ENCODE measurements at regions not wholly inside any gene's neighbourhood (a gene's known extent, or its start where the extent isn't known, plus 50 kb on each side); places are given as distances from the start of the nearest gene placed in this dataset.
"Not testable (repeated sequence)": the region's sequence is repeated elsewhere in the genome, so short reads cannot be mapped to it uniquely, and the experiment has no call there.

DNA sequence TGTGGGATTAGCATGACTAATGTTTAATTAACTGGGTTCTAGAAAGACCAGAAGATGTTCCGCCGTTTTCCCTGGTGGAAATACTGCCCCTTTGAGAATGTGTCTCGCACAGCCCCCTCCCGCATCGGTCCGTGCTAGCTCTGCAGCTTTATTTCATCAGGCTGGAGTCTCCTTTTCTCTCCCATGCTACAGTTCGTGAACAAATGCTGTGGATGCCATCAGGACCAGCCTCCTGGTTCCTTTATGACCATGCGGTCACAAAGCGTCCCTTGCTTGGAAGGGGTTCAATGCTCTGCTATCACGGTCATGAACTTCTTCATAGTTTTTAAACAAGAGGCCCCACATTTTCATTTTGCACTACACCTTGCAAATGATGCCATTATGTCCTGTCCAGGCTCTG, 157.7 kb upstream of the TMEM132C start:
- DNase-seq (ENCODE audit: low read depth in 2 of 2) = no peak

DNA sequence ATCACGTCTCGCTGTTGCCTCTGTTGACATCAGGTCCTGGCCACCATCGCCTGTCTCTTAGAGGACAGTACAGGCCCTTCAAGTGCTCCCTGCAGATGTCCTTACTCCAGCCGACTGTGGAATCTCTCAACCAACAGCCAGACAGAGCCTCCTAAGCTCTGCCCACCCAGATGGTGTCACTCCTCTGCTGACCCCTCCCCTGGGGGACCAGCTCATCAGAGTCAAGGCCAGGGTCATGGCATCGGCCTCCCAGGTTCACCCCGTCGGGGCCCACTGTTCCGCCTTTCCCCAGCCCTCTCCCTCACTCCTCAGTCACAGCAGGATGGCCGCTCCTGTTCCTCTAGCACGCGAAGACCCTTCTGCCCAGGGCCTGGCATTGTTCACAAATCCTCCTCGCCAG, 157.3 kb upstream of the TMEM132C start:
- no peak for DNase-seq (ENCODE audit: low read depth in 2 of 2)

DNA sequence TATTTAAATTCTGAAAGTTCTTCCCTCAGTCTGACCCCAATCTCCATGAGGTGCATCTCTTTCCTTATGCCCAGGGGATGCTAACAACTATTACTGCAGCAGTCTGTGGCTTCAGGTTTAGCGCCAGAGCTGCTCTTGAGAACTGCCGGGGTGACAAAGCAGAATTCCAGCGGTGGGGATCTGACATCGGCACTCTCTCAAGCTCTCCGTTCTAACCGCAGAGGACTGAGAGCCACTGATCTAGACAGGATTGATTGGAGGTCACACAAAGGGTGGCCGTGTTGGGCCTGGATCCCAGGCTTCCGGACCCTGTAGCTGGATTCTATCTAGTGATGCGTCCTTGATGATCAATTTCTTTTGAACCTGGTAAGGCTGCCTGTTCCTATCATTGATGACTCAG, 155.6 kb upstream of the TMEM132C start:
- DNase-seq (ENCODE audit: low read depth in 2 of 2) = no peak

DNA sequence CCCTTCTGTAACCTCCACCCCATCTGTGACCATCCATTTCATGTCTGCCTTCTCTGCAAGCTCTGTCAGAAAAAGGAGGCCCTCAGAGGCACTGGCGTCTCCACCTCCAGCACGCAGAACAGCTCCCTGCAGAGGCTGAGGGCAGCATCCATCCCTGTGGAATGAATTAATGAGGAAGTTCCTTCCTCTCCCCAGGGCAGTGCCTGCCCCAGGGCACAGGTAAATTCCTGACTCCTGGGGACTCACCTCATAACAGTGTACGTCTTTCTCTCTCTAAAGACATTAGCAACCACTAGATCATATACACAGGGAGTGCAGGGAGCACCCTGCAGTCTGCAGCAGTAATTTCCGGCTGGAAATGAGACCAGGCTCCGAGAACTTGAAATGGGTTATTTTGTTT, 155.0 kb upstream of the TMEM132C start:
- no peak for DNase-seq (ENCODE audit: low read depth in 2 of 2)

DNA sequence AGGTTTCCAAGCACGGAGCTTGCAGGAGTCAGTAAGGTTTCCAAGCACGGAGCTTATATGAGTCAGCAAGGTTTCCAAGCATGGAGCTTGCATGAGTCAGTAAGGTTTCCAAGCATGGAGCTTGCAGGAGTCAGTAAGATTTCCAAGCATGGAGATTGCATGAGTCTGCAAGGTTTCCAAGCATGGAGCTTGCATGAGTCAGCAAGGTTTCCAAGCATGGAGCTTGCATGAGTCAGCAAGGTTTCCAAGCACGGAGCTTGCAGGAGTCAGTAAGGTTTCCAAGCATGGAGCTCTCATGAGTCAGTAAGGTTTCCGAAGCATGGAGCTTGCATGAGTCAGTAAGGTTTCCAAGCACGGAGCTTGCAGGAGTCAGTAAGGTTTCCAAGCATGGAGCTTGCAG, 153.7 kb upstream of the TMEM132C start:
- not testable (repeated sequence) for DNase-seq (ENCODE audit: low read depth in 2 of 2)

DNA sequence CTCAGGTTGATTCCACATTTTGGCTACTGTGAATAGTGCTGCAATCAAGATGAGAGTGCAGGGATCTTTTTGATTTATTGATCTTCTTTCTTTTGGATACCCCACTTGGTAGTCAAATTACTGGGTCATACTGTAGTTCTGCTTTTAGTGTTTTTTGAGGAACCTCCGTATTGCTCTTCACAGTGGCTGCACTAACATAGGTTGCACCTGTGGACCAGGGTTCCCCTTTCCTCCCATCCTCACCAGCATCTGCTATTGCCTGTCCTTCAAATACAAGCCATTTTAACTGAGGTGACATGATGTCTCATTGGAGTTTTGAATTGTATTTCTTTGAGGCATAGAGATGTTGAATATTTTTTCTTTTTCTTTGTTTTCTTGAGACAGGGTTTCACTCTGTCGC, 152.5 kb upstream of the TMEM132C start:
- no peak for DNase-seq (ENCODE audit: low read depth in 2 of 2)

DNA sequence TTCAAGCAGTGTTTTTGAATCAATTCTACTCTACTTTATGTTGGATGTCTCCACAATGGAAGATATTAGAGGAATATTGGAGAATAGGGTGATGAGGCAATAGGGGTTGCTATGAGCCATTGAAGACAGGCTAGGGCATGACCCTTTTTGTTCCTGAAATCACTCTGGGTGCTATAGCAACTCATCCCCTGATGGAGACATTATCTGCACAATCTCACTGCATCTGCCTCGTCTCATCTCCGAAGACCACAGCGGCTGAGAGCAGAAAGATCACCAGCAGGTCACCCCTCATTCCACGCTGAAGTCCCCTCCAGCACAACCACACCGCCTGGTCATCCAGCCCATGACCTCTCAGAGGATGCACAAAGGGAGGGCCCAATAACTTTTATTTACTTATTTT, 150.4 kb upstream of the TMEM132C start:
- no peak for DNase-seq (ENCODE audit: low read depth in 2 of 2)

DNA sequence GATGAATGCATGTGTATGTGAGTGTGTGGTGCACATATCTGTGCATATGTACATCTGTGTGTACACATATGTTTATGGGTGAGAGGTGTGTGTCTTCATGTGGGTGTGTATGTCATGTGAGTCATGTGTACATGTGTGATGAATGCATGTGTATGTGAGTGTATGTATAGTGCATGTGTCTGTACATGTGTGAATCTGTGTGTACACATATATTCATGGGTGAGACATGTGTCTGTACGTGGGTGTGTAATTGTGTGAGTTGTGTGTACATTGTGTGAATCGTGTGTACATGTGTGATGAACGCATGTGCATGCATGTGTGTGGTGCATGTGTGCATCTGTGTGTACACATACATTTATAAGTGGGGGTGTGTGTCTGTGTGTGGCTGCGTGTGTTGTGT, 146.9 kb upstream of the TMEM132C start:
- DNase-seq (ENCODE audit: low read depth in 2 of 2) = no peak

DNA sequence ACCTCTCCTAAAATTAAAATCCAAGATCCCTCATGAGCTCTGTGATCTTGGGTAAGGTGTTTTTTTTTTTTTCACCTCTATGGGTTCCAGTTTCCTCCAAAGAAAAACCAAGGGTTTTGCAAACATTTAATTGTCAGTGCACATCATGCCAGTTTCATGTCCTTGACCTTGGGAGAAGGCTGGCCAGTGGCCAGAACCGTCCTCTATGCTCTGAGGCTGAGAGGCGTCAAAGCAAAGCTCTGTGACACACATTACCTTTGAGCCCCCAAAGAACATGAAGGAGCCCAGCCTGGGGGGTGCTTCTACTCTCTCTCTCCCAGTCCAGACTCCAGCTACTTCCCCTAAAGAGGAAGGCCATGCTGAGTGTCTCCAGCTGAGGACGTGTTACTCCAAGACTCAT, 145.5 kb upstream of the TMEM132C start:
- DNase-seq (ENCODE audit: low read depth in 2 of 2) = no peak

DNA sequence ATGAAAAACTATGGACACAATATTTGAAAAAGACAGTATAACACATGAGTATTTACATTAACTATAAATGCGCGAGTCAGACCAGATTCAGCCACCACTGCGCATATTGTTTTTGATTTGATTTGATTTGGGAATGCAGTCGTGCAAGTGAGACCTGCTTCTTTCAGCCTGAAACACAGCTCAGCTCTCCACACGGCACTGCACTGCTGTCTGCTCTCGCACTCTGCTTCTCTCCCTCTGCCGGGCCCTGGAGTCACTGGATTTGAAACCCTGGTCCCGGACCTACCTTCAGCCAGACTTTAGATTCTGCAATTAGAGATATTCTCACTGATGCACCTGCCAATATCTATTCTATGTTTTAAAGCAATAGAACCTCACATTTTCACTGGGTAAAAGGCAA, 143.9 kb upstream of the TMEM132C start:
- no peak for DNase-seq (ENCODE audit: low read depth in 2 of 2)

DNA sequence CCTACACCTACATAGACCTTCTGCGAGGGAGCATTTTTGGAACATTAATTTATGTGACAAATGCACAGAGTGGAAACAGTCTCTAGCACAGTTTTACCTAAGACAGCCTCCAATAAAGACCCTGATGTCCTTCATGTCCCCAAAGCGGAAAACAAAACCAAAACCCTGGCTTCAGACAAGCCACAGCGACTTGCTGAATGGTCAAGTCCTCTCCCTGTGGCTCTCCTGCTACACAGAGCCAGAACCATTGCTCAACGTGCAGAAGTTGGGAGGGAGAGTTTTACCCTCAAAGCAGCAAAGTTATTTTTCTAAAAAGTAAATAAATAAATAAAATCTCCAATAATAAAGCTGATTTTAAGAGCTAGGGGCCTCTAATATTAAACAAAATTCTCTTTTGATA, 135.0 kb upstream of the TMEM132C start:
- DNase-seq (ENCODE audit: low read depth in 2 of 2) = no peak

DNA sequence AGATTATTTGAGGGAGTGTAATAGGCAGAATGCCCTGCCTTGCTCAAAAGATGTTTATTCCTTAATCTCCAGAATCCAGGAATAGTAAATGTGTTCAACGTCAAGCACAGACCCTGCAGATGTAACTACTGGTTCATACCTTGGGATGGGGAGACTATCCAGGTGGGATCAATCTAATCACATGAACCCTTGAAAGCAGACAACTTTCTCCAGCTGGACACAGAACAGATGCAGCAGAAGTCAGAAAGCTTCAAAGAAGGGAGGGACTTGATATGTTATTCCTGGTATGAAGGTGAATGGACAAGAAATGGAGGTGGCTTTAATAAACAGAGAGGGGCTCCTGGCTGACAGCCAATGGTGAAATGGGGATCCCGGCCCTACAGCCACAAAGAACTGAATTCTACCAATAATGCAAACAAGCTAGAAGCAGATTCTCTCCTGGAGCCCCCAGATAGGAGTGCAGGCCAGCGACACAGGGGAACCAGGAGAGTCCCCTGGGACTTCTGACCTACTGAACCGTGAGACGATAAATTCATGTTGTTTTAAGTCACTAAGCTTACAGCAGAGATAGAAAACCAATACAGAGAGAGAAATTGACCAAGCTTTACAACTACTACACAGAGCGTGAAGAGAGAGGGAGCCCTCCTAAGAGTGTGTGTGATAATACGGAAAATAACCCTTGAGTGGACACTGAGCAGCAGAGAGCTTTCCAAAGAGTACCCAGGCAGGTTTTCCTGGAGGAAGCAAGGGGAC, 133.5 kb upstream of the TMEM132C start:
- DNase-seq (ENCODE audit: low read depth in 2 of 2) = no peak

DNA sequence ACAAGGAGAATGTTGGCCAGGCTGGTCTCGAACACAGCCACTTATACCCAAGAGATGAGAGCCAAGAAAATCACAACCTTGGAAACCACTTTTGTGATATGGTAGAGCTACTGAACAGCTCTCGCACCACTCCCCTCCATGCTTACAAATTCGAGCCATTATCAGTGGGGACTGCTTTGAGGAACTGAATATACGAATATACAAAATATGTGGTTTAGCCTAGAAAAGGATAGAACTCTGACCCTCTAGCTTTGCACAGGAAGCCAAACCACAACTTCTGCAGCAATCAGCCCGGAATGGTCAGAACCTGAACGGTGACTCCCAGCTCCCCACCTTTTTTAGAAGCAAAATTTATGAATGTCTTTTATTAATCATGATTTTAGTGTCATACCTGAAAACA, 129.8 kb upstream of the TMEM132C start:
- DNase-seq (ENCODE audit: low read depth in 2 of 2) = no peak

DNA sequence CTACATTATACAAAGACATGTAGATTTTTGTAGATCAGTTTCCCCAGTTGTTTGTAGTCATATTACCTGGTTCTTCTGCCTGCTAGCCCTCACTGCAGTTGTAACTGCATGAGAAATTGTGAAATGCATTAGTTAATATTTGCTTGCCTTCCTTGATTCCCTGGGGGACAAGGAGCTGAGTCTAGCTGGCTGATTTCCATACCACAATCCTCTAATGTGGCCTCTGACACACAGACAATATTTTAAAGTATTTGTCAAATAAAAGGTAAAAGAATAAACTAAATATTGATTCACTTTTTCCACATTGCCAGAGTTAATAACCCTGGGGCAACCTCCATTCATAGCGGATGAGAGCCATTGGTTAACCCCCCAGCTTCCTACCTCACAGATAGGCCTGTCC, 128.8 kb upstream of the TMEM132C start:
- DNase-seq (ENCODE audit: low read depth in 2 of 2) = no peak

DNA sequence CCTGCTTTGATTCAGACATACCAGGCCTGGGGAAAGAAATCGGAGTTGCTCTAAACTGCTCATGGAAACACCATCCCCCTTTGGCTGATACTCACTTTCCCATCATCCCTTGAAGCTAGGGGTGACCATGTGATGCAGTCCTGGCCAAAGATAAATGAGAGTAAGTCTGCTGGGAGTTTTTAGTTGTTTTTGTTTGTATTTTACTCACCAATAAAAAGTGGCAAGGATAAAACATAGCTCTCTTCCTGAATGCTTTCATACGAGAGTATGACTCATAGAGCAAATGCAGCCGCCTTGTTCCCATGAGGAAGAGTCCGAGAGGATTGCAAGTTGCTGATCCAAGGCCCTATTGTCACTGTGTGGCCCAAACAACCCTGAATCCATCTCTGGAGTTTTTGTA, 126.4 kb upstream of the TMEM132C start:
- DNase-seq (ENCODE audit: low read depth in 2 of 2) = no peak

DNA sequence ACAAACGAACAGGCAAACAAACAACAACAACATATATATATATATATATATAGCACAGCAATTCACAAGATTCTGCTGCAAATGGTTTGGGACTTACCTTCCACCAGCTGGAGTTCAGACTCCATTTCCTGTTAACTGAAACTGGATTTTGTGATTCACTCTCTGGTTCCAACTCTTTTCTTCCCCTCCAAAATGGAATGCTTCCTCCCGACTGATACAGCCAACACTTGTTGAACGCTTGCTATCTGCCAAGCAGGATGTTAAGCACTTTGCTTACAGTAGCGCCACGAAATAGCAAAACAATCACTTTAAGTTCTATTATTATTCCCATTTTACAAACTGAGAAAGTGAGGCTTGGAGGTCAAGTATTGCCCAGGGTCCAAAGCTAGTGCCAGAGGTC, 116.0 kb upstream of the TMEM132C start:
- DNase-seq (ENCODE audit: low read depth in 2 of 2) = no peak

DNA sequence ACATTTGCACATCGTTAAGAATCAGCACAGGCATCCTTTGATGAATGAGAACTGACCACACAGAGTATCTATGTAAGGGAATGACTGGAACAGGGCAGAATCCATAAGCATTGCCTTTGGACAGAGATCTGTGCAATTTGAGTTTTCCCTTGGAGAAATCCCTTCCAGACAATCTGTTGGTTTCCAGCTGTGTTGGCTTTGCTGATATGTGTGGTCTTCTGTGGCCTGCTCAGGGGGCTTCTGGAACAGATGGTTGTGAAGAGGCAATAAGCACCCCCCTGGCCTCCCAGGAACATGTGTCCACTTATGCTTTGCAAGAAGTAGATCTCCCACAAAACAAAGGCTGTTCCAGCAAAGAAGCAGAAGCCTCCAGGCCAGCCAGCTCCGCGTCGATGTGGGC, 111.4 kb upstream of the TMEM132C start:
- DNase-seq (ENCODE audit: low read depth in 2 of 2) = no peak

DNA sequence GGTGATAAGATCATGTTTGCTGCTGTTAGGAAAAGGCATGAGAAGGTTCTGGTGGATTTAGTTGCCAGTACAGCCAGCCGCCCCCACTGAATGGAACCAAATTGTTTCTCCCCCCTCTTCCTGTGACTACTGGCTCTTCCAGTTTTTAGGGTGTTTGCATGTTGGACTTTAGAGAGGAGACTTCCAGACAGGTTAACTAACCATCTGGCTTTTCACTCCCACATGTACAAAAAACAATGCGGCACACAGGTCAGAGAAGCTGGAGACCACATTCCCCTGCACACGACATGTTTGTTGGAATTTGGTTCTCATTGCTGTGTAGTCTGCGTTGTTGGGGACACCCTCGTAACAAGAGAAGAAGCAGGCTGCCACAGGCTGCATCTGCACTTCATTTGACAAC, 103.9 kb upstream of the TMEM132C start:
- DNase-seq (ENCODE audit: low read depth in 2 of 2) = no peak

DNA sequence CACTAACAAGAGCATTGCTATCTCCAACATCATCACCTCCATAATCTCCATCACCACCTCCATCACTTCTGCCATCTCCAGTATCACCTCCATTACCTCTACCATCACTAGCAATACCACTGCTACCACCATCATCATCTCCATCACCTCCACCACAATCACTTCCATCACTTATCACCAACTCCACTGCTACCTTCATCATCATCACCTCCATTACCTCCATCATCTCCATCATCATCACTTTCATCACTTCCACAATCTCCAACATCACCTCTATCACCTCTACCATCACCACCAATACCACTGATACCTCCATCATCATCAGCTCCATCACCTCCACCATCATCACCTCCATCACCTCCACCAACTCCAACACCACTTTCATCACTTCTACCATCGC, 102.4 kb upstream of the TMEM132C start:
- no peak for DNase-seq (ENCODE audit: low read depth in 2 of 2)

DNA sequence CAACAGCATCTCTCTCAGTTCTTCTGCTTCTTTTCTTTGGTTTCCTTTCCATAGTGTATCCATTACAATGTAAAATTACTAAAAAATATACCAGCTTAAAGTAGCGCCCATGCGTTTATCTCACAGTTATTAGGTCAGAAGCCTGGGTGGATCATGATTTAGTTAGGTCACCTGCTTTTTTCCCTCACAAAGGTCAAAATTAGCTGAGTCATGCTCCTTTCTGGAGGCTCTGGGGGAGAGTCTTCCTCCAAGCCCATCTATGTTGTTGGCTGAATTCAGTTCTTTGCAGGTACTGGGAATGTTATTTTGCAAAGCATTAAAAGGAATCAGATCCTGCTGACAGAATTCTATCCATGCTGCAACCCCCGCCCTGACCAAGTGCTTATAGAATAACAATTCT, 101.6 kb upstream of the TMEM132C start:
- DNase-seq (ENCODE audit: low read depth in 2 of 2) = no peak

DNA sequence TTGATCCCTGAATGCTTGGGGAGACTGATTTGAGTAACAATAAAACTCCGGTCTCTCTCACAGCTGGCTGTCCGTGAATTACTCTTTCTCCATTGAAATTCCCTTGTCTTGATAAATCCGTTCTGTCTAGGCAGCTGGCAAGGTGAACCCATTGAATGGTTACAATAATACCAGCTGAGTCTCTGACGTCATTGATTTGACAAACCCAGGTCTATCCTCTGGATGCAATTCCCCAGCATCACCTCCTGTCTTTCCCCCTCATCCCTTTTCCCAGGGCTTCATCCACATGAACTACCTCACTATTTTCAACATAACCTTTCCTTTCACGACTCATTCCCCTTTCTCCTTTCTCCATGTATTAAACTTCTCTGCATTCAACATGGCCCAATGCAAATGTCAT, 98.7 kb upstream of the TMEM132C start:
- no peak for DNase-seq (ENCODE audit: low read depth in 2 of 2)

DNA sequence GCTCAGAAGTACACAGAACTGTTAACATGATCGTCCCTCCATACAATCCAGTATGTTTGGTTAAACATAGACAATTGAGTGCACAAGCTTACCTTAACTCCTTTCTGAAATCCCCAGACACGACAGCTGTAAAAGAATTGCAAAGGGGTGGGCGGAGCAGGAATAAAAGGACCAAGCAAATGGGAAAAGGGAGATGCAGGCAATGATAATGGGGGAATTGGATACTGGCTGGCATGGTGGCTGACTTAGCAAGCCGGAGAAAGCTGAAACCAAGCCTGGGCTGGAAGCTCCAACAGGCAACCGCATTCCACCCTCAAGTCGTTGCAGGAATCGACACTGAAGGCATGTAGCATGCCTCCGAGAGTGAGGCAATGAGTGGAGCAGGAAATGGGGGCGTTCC, 96.8 kb upstream of the TMEM132C start:
- DNase-seq (ENCODE audit: low read depth in 2 of 2) = no peak

DNA sequence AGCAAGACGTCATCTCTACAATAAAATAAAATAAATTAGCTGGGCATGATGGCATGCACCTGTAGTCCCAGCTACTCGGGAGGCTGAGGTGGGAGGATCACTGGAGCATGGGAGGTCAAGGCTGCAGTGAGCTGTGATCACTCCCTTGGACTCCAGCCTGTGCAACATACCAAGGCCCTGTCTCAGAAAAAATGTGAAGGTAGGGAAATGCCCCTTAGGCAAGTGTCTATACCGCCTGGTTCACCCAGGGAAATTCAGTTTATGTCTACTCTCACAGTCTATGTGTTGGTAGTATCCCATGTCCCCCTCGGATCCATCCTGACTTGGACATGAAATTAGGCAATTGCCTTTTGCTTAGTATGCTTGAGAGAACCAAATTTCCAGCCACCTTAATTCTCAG, 88.4 kb upstream of the TMEM132C start:
- DNase-seq (ENCODE audit: low read depth in 2 of 2) = no peak

DNA sequence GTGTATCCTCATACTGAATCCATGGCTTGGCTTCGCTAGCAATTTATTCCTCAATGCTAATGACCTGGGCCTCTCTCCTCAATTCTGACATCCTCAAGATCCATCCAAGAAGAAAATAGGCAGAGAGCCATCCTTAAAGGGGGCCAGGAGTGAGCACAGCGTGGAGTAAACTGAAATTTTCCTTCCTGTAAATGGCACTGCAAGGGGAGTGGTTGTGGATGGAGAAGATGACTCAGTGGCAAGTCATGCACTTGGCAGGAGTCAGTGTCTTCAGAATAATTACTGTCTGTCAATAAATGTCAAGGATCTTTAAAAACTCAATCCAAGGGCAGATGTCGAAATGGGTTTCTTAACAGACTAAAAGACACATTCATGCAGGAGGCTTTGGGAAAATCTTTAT, 88.0 kb upstream of the TMEM132C start:
- no peak for DNase-seq (ENCODE audit: low read depth in 2 of 2)
